ENCODE measurements at regions not wholly inside any gene's neighbourhood (a gene's known extent, or its start where the extent isn't known, plus 50 kb on each side); places are given as distances from the start of the nearest gene placed in this dataset.

DNA sequence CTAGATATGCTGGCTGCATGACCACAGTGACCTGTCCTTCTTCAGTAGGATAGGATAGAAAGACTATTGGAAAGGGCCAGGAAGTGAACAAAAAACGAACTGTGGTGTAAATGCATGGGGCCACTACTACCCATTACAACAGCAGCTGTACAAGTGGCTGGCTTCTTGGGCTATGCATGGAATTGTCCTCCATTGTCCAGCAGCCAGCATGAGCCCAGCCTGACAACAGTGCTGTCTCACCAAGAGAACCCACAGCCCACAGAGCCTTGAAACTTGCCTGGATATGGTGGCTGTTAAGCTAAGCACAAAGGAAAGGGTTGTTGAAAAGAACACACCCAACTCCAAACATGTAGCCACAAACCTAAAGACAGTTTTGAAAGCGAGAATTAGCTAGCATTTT lies 330.2 kb upstream of the F9 start:
- POLR2A ChIA-PET = no interaction called here
- DNase-seq (ENCODE audit: extremely low spot score) = no peak
- TF ChIP-seq CTBP1 (IDR thresholded peaks at IDR 0.05; ENCODE audit: borderline replicate concordance) (no peak), SP1 (IDR thresholded peaks at IDR 0.05) (no peak), SUZ12 (IDR thresholded peaks at IDR 0.05) (no peak), BHLHE40 (IDR thresholded peaks at IDR 0.05; ENCODE audit: borderline replicate concordance) (no peak), FOXK2 (IDR thresholded peaks at IDR 0.05) (no peak), L3MBTL2 (conservative IDR thresholded peaks at IDR 0.05) (no peak), ZNF384 (IDR thresholded peaks at IDR 0.05) (no peak), HDGF (IDR thresholded peaks at IDR 0.05; ENCODE audit: borderline replicate concordance) (no peak), ARNT (IDR thresholded peaks at IDR 0.05) (no peak), NFRKB (IDR thresholded peaks at IDR 0.05) (no peak), ELF4 (IDR thresholded peaks at IDR 0.05) (no peak), FOXM1 (IDR thresholded peaks at IDR 0.05; ENCODE audit: borderline replicate concordance) (no peak), TARDBP (IDR thresholded peaks at IDR 0.05) (no peak)
- TF ChIP-seq, protein P1, sequence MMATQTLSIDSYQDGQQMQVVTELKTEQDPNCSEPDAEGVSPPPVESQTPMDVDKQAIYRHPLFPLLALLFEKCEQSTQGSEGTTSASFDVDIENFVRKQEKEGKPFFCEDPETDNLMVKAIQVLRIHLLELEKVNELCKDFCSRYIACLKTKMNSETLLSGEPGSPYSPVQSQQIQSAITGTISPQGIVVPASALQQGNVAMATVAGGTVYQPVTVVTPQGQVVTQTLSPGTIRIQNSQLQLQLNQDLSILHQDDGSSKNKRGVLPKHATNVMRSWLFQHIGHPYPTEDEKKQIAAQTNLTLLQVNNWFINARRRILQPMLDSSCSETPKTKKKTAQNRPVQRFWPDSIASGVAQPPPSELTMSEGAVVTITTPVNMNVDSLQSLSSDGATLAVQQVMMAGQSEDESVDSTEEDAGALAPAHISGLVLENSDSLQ (IDR thresholded peaks at IDR 0.05) = no peak
- CTCF ChIA-PET = no interaction called here

DNA sequence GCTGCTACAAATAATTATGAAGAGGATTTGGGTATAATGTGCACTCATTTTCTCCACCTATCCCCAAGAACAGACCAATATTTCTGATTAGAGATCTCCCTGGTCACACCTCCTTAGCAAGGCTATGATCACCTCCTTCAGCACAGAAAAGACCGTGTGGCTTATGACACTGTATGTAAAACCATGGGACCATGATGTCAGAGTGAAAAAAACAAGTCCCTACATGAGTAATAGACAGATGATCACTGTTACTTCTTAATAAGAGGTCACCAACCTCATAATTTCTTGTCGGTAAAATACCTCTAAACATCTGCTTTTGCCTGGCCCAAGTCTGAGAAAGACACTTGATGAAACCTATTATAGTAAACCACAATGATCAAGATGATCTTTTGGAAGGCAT lies 330.6 kb upstream of the F9 start:
- CTCF ChIA-PET = no interaction called here
- TF ChIP-seq, protein P1 (IDR thresholded peaks at IDR 0.05) = no peak
- TF ChIP-seq FOXK2 (IDR thresholded peaks at IDR 0.05) (no peak), CTBP1 (IDR thresholded peaks at IDR 0.05; ENCODE audit: borderline replicate concordance) (no peak), FOXA1 (IDR thresholded peaks at IDR 0.05) (no peak), LEF1 (IDR thresholded peaks at IDR 0.05; ENCODE audit: borderline replicate concordance) (no peak), BHLHE40 (IDR thresholded peaks at IDR 0.05; ENCODE audit: borderline replicate concordance) (no peak), FOXM1 (IDR thresholded peaks at IDR 0.05; ENCODE audit: borderline replicate concordance) (no peak), L3MBTL2 (conservative IDR thresholded peaks at IDR 0.05) (no peak), TARDBP (IDR thresholded peaks at IDR 0.05) (no peak), SUZ12 (IDR thresholded peaks at IDR 0.05) (no peak), ELF4 (IDR thresholded peaks at IDR 0.05) (no peak), ZNF384 (IDR thresholded peaks at IDR 0.05) (no peak), HDGF (IDR thresholded peaks at IDR 0.05; ENCODE audit: borderline replicate concordance) (no peak), ARNT (IDR thresholded peaks at IDR 0.05) (no peak), NFRKB (IDR thresholded peaks at IDR 0.05) (no peak), SP1 (IDR thresholded peaks at IDR 0.05) (no peak)
- POLR2A ChIA-PET = no interaction called here
- no peak for DNase-seq (ENCODE audit: extremely low spot score)

DNA sequence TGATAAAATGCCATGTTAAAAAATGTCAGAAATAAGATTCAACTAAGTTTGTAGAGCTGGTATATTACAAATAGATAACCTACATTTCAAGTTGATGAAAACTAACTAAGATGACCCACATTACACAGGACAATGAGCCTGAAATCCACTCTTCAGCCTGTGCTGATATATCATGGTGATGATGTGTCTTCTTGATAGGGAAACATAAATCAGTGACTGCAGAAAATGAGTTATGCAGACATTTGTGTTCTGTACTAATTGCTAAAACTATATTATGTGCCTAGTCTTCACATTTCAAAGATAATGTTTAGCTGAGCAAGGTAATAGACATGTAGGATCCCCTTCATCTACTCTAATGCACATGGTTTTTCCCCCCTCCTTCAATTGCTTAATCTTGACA lies 331.6 kb upstream of the F9 start:
- POLR2A ChIA-PET = no interaction called here
- DNase-seq (ENCODE audit: extremely low spot score) = no peak
- CTCF ChIA-PET = no interaction called here
- TF ChIP-seq LEF1 (IDR thresholded peaks at IDR 0.05; ENCODE audit: borderline replicate concordance) (no peak), BHLHE40 (IDR thresholded peaks at IDR 0.05; ENCODE audit: borderline replicate concordance) (no peak), ARNT (IDR thresholded peaks at IDR 0.05) (no peak), SP1 (IDR thresholded peaks at IDR 0.05) (no peak), ELF4 (IDR thresholded peaks at IDR 0.05) (no peak), FOXA1 (IDR thresholded peaks at IDR 0.05) (no peak), CTBP1 (IDR thresholded peaks at IDR 0.05; ENCODE audit: borderline replicate concordance) (no peak), FOXM1 (IDR thresholded peaks at IDR 0.05; ENCODE audit: borderline replicate concordance) (no peak), HDGF (IDR thresholded peaks at IDR 0.05; ENCODE audit: borderline replicate concordance) (no peak), NFRKB (IDR thresholded peaks at IDR 0.05) (no peak), TARDBP (IDR thresholded peaks at IDR 0.05) (no peak), FOXK2 (IDR thresholded peaks at IDR 0.05) (no peak), ZNF384 (IDR thresholded peaks at IDR 0.05) (no peak), L3MBTL2 (conservative IDR thresholded peaks at IDR 0.05) (no peak)
- TF ChIP-seq, protein P1 (IDR thresholded peaks at IDR 0.05) = no peak

DNA sequence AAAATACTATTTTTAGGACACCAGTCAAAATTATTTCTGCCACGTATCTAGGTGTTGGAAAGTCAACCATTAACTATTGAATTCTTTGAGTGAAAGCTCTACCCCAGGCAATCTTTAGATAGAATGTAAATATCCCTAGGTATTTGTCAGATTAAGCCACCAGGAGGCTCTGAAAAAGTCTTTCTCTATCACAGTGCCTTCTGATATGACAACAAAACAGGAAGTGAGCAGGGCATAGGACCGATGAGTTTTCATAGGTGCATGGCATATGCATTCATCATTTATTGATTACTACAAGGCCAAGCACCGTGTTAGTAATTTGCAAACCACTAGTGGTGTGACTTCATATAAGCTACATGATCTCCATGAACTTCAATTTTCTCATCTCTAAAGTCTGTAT lies 333.6 kb upstream of the F9 start:
- DNase-seq (ENCODE audit: extremely low spot score) = no peak
- CTCF ChIA-PET = no interaction called here
- POLR2A ChIA-PET = no interaction called here
- TF ChIP-seq FOXA1 (IDR thresholded peaks at IDR 0.05) (no peak), BHLHE40 (IDR thresholded peaks at IDR 0.05; ENCODE audit: borderline replicate concordance) (no peak), TARDBP (IDR thresholded peaks at IDR 0.05) (no peak), NFRKB (IDR thresholded peaks at IDR 0.05) (no peak), SP1 (IDR thresholded peaks at IDR 0.05) (no peak), ARNT (IDR thresholded peaks at IDR 0.05) (no peak), SUZ12 (IDR thresholded peaks at IDR 0.05) (no peak), HDGF (IDR thresholded peaks at IDR 0.05; ENCODE audit: borderline replicate concordance) (no peak), FOXK2 (IDR thresholded peaks at IDR 0.05) (no peak), ELF4 (IDR thresholded peaks at IDR 0.05) (no peak), L3MBTL2 (conservative IDR thresholded peaks at IDR 0.05) (no peak), LEF1 (IDR thresholded peaks at IDR 0.05; ENCODE audit: borderline replicate concordance) (no peak), ZNF384 (IDR thresholded peaks at IDR 0.05) (no peak), FOXM1 (IDR thresholded peaks at IDR 0.05; ENCODE audit: borderline replicate concordance) (no peak), CTBP1 (IDR thresholded peaks at IDR 0.05; ENCODE audit: borderline replicate concordance) (no peak)
- TF ChIP-seq, protein P1 (IDR thresholded peaks at IDR 0.05) = no peak

DNA sequence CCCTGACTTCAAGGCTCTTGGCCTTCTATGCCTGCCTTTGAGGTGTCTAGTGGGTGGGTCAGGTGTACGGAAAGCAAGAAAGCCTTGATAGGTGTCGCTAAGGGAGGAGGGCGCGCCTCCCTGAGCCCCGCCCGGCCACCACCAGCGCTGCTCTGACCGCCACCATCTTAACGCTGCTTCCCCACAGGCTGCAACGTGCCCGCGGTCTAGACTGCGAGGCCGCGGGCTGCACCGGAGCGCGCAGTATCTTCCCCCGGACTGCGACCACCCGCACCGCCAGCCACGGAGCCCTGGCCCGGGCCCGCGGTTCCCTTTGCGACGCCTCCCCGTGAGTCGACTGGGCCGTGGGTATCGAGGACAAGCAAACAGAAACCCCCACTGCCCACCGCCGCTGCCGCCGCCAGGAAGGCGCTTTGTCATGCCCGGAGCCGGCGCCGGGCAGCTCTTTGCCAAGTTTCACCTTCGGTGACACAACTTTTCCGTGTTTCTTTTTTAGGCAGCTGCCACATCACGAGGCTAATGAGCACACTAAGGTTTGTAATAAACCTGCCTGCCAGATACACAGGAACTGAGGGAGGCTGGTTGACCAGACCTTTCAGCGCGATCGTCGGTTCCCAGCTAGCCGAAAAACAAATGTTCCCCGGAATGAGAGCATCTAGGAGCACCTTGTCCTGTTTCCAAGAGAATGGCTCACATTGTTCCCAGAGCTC lies 335.8 kb upstream of the F9 start:
- ChIA-PET CTCF (no interaction called here), POLR2A (no interaction called here)
- no peak for DNase-seq (ENCODE audit: extremely low spot score)
- TF ChIP-seq SUZ12 (IDR thresholded peaks at IDR 0.05) (no peak), SP1 (IDR thresholded peaks at IDR 0.05) (no peak), ZNF384 (IDR thresholded peaks at IDR 0.05) (no peak), TARDBP (IDR thresholded peaks at IDR 0.05) (no peak), BHLHE40 (IDR thresholded peaks at IDR 0.05; ENCODE audit: borderline replicate concordance) (no peak), FOXK2 (IDR thresholded peaks at IDR 0.05) (no peak), FOXM1 (IDR thresholded peaks at IDR 0.05; ENCODE audit: borderline replicate concordance) (no peak), NFRKB (IDR thresholded peaks at IDR 0.05) (no peak), LEF1 (IDR thresholded peaks at IDR 0.05; ENCODE audit: borderline replicate concordance) (no peak), ELF4 (IDR thresholded peaks at IDR 0.05) (no peak), L3MBTL2 (conservative IDR thresholded peaks at IDR 0.05) (no peak), FOXA1 (IDR thresholded peaks at IDR 0.05) (no peak), HDGF (IDR thresholded peaks at IDR 0.05; ENCODE audit: borderline replicate concordance) (no peak), ARNT (IDR thresholded peaks at IDR 0.05) (no peak)
- TF ChIP-seq, protein P1 (IDR thresholded peaks at IDR 0.05) = no peak
